ENCODE measurements at regions not wholly inside any gene's neighbourhood (a gene's known extent, or its start where the extent isn't known, plus 50 kb on each side); places are given as distances from the start of the nearest gene placed in this dataset.
"Not testable (repeated sequence)": the region's sequence is repeated elsewhere in the genome, so short reads cannot be mapped to it uniquely, and the experiment has no call there.

DNA sequence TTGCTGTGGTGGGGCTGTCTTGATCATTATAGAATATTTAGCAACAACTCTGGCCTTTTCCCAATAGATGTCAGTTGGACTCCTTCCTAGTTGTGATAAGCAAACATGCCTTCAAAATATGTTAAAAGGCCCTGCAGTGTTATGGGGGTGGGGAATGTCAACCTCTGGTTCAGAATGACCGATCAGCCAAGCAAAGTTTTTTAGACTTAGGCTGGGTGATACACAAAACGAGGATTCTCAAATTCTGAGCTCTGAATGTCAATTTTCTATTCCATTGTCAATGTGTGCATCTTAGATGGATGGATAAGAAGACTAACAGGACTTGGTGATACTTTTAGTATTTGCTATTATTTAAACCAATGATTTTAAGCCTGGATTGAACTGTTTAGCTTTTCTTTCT lies 940.0 kb upstream of the GRIA3 start:
- 65% methylated on average over 2 of the region's 2 CpGs for WGBS
- no peak overlapping the region for H3K4me3 ChIP-seq (ENCODE audit: low read depth, low read length)
- no peaks in the 10 kb centered on the region for H3K4me1 ChIP-seq (ENCODE audit: insufficient read depth)
- DNase-seq (ENCODE audit: extremely low spot score): no peak
- no peaks in the 10 kb centered on the region for H3K36me3 ChIP-seq (ENCODE audit: insufficient read depth)
- H3K27ac ChIP-seq (ENCODE audit: low read depth): no peak overlapping the region

- DNase-seq (ENCODE audit: extremely low spot score): no peak
- Histone ChIP-seq H3K27ac (ENCODE audit: low read depth) (no peak overlapping the region), H3K36me3 (ENCODE audit: insufficient read depth) (no peaks in the 10 kb centered on the region), H3K4me3 (ENCODE audit: low read depth, low read length) (no peak overlapping the region), H3K4me1 (ENCODE audit: insufficient read depth) (no peaks in the 10 kb centered on the region)
Measured at GRCh38 chrX:122245175-122245574, 938.9 kb upstream of the GRIA3 start.

DNA sequence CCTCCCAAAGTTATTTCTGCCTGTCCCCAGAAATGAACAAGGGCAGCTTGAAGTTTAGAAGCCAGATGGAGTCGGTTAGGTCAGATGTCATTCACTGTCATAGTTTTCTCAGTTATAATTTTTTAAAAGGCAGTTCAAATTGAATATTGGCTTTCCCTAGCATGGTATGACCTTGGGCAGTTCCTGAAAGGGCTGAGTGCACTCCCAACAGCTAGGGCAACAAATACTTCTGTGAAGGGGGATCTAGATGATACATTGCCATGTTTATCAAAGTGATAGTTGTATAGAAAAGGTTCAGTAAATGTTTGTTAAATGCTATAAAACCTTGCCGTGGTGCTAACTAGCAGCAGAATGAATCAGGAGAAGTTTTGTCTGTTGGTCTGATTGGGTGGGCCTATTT lies 938.1 kb upstream of the GRIA3 start:
- no peaks in the 10 kb centered on the region for H3K4me1 ChIP-seq (ENCODE audit: insufficient read depth)
- no peaks in the 10 kb centered on the region for H3K36me3 ChIP-seq (ENCODE audit: insufficient read depth)
- 71% methylated on average over 2 of the region's 2 CpGs for WGBS
- no peak for DNase-seq (ENCODE audit: extremely low spot score)
- H3K27ac ChIP-seq (ENCODE audit: low read depth): no peak overlapping the region
- no peak overlapping the region for H3K4me3 ChIP-seq (ENCODE audit: low read depth, low read length)

- Histone ChIP-seq H3K36me3 (ENCODE audit: insufficient read depth) (no peaks in the 10 kb centered on the region), H3K27ac (ENCODE audit: low read depth) (no peak overlapping the region), H3K4me3 (ENCODE audit: low read depth, low read length) (no peak overlapping the region), H3K4me1 (ENCODE audit: insufficient read depth) (no peaks in the 10 kb centered on the region)
- WGBS: 85% methylated on average over 3 of the region's 3 CpGs
- no peak for DNase-seq (ENCODE audit: extremely low spot score)
Measured at GRCh38 chrX:122246937-122247336, 937.1 kb upstream of the GRIA3 start.

DNA sequence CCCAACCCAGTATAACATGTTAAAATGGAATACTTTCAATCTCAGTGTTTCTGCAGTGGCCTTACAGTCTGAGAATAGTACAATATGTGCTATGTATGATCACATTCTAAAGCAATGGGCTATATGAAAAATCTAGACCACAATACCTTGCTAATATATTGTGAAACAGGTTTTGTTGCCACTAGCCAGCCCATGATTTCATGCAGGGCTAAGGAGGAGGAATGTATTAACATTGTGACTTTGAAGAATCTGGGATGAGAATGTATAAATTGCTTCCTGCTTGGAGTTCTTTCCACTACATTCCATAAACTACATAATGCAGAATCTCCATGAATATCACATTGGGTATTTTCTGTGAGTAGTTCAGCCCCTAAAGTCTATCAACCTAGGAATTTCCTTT lies 935.4 kb upstream of the GRIA3 start:
- H3K27ac ChIP-seq (ENCODE audit: low read depth): no peak overlapping the region
- no peaks in the 10 kb centered on the region for H3K36me3 ChIP-seq (ENCODE audit: insufficient read depth)
- no peaks in the 10 kb centered on the region for H3K4me1 ChIP-seq (ENCODE audit: insufficient read depth)
- no peak for DNase-seq (ENCODE audit: extremely low spot score)
- H3K4me3 ChIP-seq (ENCODE audit: low read depth, low read length): no peak overlapping the region

DNA sequence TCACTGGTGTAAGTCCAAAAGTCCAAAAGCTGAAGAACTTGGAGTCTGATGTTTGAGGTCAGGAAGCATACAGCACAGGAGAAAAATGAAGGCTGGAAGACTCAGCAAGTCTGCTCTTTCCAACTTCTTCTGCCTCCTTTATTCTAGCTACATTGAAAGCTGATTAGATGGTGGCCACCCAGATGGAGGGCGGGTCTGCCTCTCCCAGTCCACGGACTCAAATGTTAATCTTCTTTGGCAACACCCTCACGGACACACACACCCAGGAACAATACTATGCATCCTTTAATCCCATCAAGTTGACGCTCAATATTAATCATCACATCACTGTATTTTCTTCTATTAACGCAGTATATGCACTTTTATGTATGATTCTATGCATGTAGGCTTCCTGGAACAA lies 931.6 kb upstream of the GRIA3 start:
- Histone ChIP-seq H3K4me1 (ENCODE audit: insufficient read depth) (no peaks in the 10 kb centered on the region), H3K4me3 (ENCODE audit: low read depth, low read length) (no peak overlapping the region), H3K36me3 (ENCODE audit: insufficient read depth) (no peaks in the 10 kb centered on the region), H3K27ac (ENCODE audit: low read depth) (no peak overlapping the region)
- 79% methylated on average over 5 of the region's 5 CpGs for WGBS
- no peak for DNase-seq (ENCODE audit: extremely low spot score)

DNA sequence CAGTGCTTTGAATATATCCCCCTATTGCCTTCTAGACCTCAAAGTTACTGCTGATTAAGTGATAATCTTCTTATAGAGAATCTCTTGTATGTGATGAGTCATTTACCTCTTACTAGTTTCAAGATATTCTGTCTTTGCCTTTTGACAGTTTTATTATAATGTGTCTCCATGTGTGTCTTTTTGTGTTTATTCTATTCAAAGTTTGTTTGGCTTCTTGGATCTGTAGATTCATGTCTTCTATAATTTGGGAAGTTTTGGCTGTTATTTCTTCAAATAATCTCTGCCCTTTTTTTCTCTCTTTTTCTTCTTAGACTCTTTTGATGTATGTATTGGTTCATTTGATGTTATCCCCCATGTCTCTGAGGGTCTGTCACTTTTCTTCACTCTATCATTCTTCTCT lies 915.7 kb upstream of the GRIA3 start:
- no peak overlapping the region for H3K27ac ChIP-seq (ENCODE audit: low read depth)
- H3K36me3 ChIP-seq (ENCODE audit: insufficient read depth): no peaks in the 10 kb centered on the region
- DNase-seq (ENCODE audit: extremely low spot score): no peak
- H3K4me3 ChIP-seq (ENCODE audit: low read depth, low read length): no peak overlapping the region
- H3K4me1 ChIP-seq (ENCODE audit: insufficient read depth): no peaks in the 10 kb centered on the region

GRCh38 chrX:122269243-122269781 lies 914.8 kb upstream of the GRIA3 start:
- H3K4me1 ChIP-seq (ENCODE audit: insufficient read depth): no peaks in the 10 kb centered on the region
- no peak for DNase-seq (ENCODE audit: extremely low spot score)
- H3K36me3 ChIP-seq (ENCODE audit: insufficient read depth): no peaks in the 10 kb centered on the region
- H3K4me3 ChIP-seq (ENCODE audit: low read depth, low read length): no peak overlapping the region
- H3K27ac ChIP-seq (ENCODE audit: low read depth): no peak overlapping the region

GRCh38 chrX:122270809-122271494 lies 913.1 kb upstream of the GRIA3 start:
- H3K4me1 ChIP-seq (ENCODE audit: insufficient read depth): no peaks in the 10 kb centered on the region
- WGBS: 87% methylated on average over 7 of the region's 7 CpGs
- H3K27ac ChIP-seq (ENCODE audit: low read depth): no peak overlapping the region
- no peak for DNase-seq (ENCODE audit: extremely low spot score)
- H3K36me3 ChIP-seq (ENCODE audit: insufficient read depth): no peaks in the 10 kb centered on the region
- H3K4me3 ChIP-seq (ENCODE audit: low read depth, low read length): no peak overlapping the region

GRCh38 chrX:122272011-122272410 lies 912.1 kb upstream of the GRIA3 start:
- H3K4me1 ChIP-seq (ENCODE audit: insufficient read depth): no peaks in the 10 kb centered on the region
- 77% methylated on average over 1 of the region's 1 CpG for WGBS
- no peak overlapping the region for H3K27ac ChIP-seq (ENCODE audit: low read depth)
- H3K4me3 ChIP-seq (ENCODE audit: low read depth, low read length): no peak overlapping the region
- no peaks in the 10 kb centered on the region for H3K36me3 ChIP-seq (ENCODE audit: insufficient read depth)
- no peak for DNase-seq (ENCODE audit: extremely low spot score)

- Histone ChIP-seq H3K4me3 (ENCODE audit: low read depth, low read length) (no peak overlapping the region), H3K4me1 (ENCODE audit: insufficient read depth) (no peaks in the 10 kb centered on the region), H3K36me3 (ENCODE audit: insufficient read depth) (no peaks in the 10 kb centered on the region), H3K27ac (ENCODE audit: low read depth) (no peak overlapping the region)
- no peak for DNase-seq (ENCODE audit: extremely low spot score)
- 95% methylated on average over 1 of the region's 1 CpG for WGBS
Measured at GRCh38 chrX:122279746-122280145, 904.3 kb upstream of the GRIA3 start.

- DNase-seq (ENCODE audit: extremely low spot score); H3K4me3 ChIP-seq (ENCODE audit: low read depth, low read length); H3K36me3 ChIP-seq (ENCODE audit: insufficient read depth); H3K27ac ChIP-seq (ENCODE audit: low read depth); H3K4me1 ChIP-seq (ENCODE audit: insufficient read depth): not testable (repeated sequence)
- WGBS: 89% methylated on average over 5 of the region's 5 CpGs
Measured at GRCh38 chrX:122299822-122300221, 884.3 kb upstream of the GRIA3 start.

GRCh38 chrX:122301491-122301890 lies 882.6 kb upstream of the GRIA3 start:
- H3K27ac ChIP-seq (ENCODE audit: low read depth): no peak overlapping the region
- no peak for DNase-seq (ENCODE audit: extremely low spot score)
- no peak overlapping the region for H3K4me3 ChIP-seq (ENCODE audit: low read depth, low read length)
- H3K4me1 ChIP-seq (ENCODE audit: insufficient read depth): no peaks in the 10 kb centered on the region
- H3K36me3 ChIP-seq (ENCODE audit: insufficient read depth): no peaks in the 10 kb centered on the region

DNA sequence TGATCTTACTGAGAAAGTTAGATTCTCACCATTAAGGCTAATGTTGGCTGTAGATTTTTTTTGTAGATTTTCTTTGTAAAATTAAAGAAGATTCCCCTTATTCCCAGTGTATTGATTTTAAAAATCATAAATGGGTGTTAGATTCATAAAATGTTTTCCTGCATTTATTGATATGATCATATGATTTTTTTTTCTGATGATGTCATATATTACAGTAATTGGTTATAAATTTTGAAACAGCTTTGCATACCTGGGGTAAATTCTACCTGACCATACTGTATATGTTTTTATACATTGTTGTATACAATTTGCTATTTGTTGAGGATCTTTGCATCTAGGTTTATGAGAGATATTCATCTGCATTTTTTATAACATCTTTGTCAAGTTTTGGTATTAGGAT lies 880.3 kb upstream of the GRIA3 start:
- no peak for DNase-seq (ENCODE audit: extremely low spot score)
- H3K4me1 ChIP-seq (ENCODE audit: insufficient read depth): no peaks in the 10 kb centered on the region
- H3K36me3 ChIP-seq (ENCODE audit: insufficient read depth): no peaks in the 10 kb centered on the region
- no peak overlapping the region for H3K4me3 ChIP-seq (ENCODE audit: low read depth, low read length)
- H3K27ac ChIP-seq (ENCODE audit: low read depth): no peak overlapping the region

DNA sequence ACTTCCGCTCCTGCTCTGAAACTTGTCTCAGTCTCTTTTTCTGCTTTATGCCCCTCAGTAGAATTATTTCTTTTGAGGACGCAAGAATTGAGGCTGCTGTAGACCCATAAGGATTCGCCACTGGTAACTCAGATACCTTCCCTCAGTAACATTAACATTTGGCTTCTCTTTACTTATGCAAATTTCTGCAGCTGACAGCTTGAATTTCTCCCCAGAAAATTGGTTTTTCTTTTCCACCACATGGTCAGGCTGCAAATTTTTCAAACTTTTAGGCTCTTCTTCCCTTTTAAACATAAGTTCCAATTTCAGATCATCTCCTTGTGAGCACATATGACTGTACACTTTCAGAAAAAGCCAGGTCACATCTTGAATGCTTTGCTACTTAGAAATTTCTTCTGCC lies 839.3 kb upstream of the GRIA3 start:
- 85% methylated on average over 3 of the region's 3 CpGs for WGBS
- H3K36me3 ChIP-seq (ENCODE audit: insufficient read depth): no peaks in the 10 kb centered on the region

More for the DNA sequence above, 839.3 kb upstream of the GRIA3 start:
- no peak overlapping the region for H3K4me3 ChIP-seq (ENCODE audit: low read depth, low read length)
- no peak overlapping the region for H3K27ac ChIP-seq (ENCODE audit: low read depth)
- DNase-seq (ENCODE audit: extremely low spot score): no peak
- no peaks in the 10 kb centered on the region for H3K4me1 ChIP-seq (ENCODE audit: insufficient read depth)
